DMS79 (cell line): ENCODE measurements at regions not wholly inside any gene's neighbourhood (a gene's known extent, or its start where the extent isn't known, plus 50 kb on each side); places are given as distances from the start of the nearest gene placed in this dataset.
A peak's percentile ranks its signal among the peaks of the same experiment; 100 is the strongest.

Experiments
- DNase-seq: peaks from one replicate; lab custom pipeline; 2025; lab: John Stamatoyannopoulos, UW

DNA sequence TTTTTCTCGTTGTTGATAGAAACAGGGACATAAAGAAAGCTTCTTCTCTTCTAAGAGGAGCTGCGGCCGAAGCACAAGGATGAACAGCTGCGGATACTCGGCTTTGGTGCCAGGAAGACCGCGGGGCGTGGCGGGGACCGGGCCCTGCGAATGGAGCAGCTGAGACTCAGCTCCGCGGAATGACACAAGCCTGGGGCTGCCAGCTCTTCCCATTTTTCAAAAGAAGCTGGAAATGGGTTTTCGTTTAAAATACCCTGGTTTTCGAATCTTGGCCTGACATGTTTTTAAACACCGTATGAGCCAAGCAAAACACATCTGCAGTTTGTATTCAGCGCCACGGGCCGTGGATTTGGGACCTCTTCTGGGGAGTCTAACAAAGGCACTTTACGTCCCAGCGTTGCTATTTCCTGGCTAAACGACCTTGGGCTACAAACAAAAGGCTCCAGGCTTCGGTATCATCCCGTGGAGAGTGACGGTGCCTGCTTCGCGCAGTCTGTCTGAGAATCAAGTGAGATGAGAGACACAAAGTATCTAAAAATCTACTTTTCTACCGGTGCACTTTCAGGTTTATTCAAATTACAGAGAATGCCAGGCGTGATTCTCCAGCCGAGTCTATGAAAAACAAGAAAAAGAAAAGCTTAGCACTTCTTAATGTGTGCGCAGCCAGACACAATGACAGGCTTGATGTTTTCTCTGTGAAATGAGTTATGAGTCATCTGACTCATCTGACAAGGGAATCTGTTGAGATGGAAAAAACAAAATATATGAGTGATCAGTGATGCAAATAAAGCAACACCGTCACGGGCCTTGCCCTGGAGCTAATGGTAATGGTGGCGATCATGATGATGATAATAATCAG, 114.0 kb upstream of the TMEM132D start:
- peak; percentile 8 for DNase-seq

DNA sequence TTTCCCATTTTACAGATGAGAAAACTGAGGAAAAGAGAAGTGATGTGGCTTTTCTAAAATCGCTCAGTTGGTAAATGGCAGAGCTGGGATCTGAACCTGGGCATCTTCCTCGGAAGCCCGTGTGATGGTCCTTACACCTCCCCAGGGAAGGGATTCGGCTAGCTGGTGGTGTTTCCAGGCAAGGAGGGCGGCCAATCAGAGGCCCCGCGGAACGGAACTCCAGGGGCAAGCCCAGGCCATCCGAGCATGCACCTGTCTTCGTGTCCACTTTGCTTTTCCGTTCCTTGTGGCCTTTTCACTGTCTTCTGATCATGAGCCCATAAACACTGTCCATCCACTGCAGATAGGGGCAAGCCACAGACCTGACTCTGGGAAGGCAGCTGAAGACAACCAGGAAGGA, 114.8 kb upstream of the TMEM132D start:
- no peak for DNase-seq

DNA sequence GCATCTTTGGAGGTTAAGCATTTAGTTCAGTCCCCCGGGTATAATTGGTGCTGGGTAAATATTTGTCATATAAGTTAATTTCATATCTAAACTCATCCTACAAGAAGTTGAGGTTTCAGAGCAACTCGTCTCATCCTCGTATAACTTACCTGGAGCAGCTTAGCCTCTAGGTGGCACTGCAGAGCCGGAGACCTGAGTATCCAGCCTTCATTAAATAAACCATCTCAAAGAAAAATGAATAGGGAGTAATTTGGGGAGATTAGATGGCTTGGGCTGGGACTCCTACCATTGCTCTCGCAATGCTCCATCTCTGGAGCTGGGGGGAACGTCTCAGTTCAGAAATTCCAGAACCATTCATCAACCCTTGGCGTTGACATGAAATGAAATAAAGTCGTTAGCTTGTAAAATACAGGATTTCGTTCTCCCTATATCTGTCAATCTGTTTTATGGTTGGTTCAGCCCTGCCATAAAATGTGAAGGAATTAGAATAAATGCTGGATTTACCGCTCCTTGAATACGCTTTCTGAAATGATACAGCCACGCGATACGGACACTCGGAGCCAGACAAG, 122.9 kb upstream of the TMEM132D start:
- DNase-seq: no peak

DNA sequence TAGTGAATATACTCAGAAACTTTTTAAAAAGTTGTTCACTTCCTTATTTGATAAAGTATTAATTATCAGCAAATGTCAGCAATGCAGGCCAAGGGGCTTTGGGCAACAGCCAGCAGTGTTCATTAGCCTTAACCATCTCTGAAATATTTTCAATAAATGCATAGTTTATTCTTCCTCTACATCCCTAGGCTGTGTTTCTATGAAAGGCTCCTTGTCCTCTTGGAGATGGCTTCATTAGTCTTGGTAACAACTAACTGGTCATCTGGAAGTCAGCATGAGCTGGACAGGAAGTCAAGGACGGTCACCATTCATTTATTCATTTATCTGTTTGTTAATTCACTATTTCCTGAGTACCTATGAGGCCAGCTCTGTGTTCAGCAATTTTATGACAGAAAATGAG, 124.0 kb upstream of the TMEM132D start:
- DNase-seq: no peak

DNA sequence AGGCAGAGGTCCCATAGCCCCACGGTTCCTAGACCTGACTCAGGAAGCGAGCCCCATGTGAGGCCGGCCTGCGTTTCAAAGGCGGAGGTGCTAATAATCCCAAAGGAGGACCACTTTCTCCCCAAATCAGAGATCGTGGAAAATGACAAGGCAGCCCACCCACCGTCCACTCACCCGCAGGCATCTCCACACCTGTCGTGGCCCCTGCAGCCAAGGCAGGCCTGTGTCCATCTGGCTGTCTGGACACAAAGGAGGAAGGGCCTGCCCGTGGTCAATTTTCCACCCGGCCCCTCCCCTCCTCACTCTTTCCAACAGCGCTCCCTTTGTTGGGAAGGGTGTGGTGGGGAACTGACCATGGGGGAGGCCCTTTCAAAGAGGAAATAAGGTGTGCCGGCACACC, 125.3 kb upstream of the TMEM132D start:
- DNase-seq: no peak

DNA sequence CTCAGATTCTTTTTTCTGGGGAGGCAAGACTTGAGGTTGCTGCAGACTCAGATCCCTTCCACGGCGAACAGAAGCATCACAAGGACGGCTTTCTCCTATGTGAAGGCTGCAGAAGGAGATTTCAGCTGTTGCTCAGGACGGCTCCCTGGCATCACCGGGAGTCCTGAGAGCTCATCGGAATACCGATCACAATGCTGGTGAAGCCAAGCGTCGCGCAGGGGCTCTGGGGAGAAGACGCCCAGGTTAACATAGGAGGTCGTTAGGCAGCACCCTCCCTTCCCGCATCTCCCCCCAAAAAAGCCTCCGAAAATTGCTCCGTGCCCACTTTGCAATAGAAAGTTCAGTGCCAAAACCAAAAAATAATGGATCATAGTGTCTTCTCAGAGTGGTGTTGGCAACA, 127.2 kb upstream of the TMEM132D start:
- no peak for DNase-seq

DNA sequence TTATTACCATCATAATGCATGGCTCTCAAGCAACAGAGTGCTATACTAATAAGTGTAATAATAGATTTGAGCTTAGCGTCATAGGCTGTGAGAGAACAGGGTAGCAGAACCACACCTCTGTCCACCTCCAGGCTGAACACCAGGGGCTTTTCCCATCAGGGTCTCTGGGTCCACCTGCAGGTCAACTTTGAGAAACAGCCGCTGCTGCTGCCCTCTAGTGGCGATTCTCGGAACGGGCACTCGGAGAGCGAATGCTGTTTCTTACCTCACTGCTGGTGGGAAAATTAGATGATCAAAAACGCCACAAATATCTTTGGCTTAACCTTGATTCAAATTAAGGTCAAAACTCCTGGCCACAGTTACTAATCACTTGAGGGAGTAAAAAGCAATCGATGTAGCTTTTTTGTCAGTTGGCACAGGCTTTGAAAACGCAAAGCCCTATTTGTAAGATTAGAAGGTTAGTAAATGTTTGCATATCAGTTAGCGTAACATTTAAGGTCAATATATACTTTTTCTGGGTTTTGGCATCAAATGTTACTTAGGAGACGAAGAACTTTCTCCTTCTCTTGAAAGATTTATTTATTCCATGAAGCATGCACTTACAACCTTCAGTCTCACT, 127.9 kb upstream of the TMEM132D start:
- no peak for DNase-seq

DNA sequence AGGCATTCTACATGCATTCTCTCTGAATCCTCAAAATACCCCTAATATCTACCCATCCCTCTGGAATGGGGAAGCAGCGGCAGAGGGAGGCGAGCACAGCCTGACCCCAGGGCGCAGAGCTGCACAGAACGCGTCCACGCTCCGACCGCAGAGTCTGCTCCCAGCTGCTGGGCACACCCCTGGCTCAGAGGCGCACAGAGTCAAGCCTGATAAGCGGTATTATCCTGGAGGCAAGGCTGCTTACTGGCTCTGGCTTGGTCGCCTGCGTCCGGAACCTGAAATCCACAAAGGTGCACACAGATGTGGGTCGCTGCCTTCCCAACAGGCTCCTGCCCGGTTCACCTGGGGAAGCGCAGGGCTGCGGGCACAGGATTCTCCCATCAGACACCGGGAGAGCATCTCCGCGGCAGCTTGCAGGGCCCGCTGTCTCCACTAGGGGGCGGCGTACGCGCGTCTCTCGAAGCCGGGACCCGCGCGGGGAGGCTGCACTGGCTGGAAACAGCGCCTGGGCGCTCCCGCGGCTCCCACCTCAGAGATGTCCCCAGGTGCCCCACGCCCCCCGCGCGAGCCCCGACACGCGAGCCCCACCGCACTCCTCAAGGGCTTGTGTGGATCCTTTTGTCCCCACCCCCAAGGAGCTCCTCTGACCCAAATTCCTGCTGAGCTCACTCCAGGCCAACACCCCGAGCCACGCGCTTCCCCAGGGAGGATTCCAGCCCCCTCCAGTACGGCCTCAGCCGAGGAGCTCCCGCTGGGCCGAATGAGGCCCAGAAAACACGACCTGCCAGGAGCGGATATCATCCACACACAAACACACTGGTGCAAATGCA, 120.1 kb upstream of the FZD10 start:
- DNase-seq: no peak

DNA sequence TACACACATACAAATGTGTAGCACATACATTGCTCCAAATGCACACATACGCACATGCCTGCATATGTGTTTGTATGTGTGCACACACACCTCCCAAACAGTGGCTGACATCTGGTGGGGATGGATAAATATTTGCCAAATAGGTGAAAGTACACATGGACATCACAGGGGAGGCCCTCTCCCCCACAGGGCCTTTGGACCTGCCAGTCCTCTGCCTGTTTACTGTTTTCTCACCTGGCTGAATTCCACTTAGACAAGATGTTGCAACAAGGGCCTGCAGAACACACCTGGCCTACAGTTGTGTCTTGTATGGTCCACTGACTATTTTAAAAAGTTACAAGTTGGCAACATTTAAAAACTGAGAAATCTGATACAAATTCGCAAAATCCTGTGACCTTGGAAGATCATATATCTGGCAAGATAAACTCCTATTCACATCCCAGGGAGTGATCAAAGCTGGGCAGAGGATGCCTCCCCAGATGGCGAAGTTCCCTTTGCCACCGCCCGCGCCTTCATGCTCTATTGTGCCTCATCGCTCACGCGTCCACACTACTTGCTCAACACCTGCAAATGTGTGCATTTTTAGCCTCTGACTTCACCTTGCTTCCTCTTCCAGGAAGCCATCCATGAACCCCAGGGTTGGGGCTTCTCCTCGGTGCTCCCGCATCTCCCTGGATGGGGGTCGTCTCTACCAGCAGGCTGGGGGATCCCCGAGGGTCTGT, 118.4 kb upstream of the FZD10 start:
- DNase-seq: no peak

DNA sequence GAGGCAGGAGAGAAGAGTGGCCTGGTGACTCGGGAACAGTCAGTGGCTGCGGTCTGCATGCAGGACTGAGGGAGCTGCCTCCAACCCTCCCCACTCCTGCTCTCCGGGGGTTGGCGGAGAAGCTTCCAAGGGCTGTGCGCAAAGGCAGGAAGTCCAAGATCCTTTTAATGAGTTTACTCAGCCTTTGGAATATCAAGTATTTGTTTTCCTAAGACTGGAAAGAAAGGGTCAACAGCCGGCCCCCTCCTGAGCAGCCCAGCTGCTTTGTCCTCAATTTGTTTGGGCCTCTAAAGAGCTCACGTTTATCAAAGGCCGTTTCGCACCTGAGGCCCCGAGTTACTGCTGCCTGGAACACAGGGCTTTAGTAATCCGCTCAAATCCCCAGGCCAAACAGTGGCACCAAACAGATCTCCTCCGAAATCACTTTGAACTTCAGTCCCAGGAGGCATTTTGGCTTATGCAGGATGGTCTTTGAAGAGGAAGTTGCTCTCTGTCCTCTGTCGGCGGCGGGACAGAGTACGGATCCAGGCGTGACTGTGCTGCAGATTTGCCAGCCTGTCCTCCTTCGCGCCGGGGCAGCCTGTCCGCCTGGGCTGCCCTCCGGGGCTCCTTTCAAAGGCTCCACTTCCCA, 117.2 kb upstream of the FZD10 start:
- DNase-seq: no peak

DNA sequence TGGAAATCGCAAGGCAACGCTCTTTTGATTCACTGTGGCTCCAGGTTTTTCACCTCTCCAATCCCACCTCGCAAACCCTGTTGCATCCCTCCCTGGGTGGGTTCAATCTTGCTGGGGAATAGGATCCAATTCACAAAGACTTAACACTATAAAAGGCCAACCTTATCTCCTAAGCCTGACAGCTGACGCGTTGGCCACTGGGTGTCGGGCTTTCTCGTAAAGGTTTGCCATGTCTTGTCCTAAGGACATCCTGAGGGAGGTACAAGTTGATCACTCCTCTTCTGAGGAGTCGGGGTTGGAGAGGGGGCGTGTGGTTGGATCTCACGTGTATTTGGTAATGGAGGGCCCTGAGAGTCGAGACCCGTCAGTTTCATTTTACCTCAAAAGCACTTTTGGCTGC, 112.6 kb upstream of the FZD10 start:
- DNase-seq: no peak

DNA sequence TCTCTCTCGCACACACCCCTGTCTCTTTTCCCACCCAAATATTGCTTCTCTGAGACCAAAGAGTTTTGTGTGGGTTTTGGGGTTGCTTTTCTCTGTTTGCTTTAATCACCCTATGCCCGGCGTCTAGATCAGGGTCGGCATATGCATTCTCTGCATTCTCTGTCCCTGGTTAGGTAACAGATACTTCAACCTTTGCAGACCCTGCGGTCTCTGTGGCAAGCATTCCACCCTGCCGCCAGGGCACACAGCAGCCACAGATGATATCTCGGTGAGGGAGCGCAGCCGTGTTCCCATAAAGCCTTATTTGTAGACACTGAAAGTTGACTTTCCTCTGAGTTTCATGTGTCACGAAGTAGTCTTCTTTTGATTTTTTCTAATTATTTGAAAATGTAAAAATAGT, 110.4 kb upstream of the FZD10 start:
- no peak for DNase-seq

DNA sequence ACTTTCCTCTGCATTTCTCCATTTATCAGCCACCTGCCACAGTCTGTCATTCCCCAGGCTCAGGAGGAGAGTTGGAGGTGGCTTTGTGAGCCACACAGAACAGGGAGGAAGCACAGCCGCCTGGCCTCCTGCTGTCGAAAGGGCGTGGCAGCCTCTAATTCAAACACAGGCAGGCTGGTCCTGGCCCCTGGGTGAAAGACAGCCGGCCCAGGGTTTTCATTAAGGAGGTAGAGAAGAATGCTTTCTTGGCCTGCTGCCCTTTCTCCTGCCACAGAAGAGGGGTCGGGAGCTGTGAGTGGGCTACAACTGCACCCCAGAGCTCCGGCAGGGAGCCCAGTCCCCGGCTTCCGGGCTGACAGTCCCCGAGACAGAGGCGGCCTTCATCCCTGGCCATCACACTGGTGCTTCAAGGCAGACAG, 108.6 kb upstream of the FZD10 start:
- no peak for DNase-seq

DNA sequence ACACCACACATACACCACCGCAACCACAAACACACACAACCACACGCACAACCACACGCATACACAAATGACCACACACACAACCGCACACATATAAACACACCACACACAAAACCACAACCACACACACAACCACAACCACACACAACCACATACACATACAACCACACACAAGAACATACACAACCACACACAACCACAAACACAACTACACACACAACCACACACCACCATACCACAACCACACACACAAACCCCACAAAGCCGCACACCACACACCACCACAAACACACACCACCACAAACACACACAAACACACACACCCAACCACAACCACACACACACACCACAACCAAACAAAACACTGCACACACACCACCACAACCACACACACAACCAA, 107.5 kb upstream of the FZD10 start:
- DNase-seq: no peak

DNA sequence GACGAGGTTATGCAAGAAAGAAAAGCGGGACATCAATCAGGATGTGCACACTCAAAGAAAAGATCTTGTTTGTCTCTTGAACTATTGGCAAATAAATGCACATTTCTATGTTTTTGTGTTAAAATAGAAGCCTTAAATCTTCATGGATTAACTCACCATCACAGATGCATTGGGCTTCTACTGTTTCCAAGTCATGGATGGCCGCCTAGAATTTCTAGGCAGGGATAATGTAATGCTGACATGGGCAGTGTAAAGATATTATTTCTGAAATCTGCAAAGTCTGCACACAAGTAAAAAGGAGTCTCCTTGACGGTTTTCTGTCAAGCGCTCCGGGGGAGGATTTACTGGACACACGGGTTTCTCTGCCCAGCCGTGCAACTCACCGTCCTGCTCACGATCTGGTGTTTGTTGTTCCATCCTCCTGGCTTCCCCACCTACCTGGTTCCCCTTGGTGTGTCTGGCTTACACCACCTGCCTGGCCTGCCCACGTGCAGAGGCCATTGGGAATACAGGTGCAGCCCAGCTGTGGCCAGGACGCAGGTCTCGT, 103.3 kb upstream of the FZD10 start:
- DNase-seq: no peak

DNA sequence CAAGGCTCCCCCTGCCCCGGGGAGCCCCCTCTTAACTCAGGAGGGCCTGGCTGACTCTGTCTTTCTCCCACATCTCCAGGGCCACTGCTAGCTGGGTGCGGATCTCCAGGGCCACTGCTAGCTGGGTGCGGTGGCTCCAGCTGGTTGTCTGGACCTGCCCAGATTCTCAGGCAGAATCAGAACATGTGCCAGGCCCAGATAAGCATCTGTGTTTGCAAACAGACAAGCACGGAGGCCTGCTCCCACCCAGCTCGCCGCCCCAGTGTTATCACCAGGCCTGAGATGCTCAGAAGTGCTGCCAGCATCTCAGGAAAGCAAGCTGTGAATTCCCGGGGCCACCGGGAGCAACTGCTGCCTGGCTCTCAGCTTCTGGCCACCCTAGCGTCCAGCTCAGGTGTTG, 98.4 kb upstream of the FZD10 start:
- no peak for DNase-seq

DNA sequence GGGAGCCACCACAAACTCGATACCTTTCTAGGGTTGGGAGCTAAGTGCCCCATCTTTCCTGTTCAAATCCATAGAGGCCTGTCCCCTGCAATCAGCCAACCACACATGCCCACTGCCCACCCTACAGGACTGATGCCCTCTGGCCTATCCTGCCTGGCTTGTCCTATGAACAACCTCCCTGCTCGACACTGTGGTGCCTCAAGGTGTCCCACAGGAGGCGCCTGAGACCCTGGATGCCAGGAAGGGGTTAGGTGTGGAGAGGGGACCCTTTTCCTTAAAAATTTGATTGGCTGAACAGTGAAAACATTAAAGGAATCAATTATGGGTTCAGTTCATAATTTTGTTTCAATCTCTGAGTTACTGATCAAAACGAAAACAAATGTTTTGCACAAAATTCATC, 97.3 kb upstream of the FZD10 start:
- DNase-seq: no peak

DNA sequence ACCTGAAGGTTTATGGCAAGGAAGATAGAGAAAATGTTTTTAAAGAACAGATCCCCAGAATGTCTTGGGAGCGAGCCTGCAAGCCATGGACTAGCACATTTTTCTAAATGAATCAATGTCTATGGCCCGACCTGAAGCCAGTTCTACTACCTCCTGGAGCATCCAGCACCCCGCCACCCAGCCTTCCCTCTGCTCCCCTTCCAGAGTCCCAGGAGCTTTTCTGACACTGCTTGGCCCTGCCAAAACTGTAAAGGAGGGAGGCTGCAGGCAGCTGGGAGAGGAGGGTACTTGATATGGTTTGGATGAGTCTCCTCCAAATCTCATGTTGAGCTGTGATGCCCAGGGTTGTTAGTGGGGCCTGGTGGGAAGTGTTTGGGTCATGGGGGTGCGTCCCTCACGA, 95.5 kb upstream of the FZD10 start:
- DNase-seq: no peak

DNA sequence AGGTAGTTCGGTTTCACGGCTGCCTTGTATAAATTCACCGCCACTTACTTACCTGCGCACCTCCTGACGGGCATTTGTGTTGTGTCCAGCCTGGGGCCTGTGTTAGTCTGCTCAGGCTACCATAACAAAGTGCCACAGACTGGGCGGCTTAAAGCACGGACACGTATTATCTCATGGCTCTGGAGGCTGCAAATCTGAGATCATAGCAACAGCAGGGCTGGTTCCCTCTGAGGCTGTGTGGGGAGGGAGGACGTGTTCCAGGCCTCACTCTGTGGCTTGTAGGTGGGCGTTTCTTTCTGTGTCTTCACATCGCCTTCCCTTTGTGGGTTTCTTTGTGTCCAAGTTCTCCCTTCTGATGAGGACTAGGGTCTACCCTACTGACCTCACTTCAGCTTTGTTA, 93.5 kb upstream of the FZD10 start:
- DNase-seq: no peak

DNA sequence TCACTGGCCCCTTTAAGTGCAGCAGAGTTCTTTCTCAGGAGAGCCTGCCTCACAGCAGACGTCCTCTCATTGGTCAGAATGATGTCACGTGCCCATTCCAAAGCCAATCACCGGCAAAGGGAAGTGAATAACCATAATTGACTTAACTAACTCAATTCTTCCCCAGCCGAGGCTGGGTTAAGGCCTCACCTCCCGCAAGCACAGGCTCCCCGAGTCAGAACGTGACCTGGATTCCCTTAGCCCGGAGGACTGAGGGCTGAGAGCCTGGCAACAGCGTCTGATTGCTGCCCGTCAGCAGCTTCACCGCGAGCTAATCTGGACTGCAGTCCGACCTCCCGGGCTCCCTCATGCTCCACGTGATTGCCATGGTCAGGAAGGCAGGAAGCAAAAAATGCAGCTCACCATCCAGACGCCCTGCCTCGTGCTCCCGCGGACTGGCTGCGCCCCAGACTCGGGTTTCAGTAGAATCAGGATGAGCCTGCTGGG, 92.1 kb upstream of the FZD10 start:
- DNase-seq: no peak

DNA sequence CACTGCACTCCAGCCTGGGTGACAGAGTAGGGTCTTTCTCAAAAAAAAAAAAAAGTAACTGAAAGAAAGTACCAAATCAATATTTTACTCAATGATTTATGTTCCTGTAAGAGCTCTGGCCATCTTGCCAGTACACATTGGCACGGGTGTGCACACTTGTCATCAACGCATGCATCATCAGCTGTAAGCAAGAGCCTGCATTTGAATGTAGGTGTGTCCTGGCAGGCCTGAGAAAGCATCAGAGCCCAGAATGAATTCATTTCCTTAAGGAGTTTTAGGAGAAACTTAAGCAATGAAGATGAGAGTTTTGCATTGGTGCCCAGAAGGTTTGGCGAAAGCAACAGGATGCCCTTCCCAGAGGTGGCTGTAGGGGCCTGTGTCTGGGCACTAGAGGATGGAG, 88.5 kb upstream of the FZD10 start:
- no peak for DNase-seq
